ENCODE measurements at regions not wholly inside any gene's neighbourhood (a gene's known extent, or its start where the extent isn't known, plus 50 kb on each side); places are given as distances from the start of the nearest gene placed in this dataset.

DNA sequence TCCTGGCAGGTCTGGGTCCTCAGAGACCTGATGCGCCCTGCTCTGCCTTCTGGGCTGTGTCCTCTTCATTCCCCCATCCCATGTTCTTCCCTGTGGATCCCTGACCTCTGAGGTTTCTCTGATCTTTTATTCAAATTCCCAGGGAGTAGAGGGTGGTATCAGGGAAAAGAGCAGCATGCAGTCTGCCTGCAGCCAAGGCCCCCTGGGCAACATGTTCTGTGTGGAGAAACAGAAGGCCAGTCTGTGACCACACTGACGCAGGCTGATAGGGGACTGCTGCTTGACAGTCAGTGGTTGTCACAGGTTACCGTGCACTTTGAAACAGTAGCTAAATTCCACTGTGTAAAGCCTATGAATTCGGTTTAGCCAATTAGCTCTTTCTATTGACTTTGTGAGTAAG is 156.6 kb upstream of the IRX2 start:
- no peak for TF ChIP-seq POLR2AphosphoS5 (IDR thresholded peaks at IDR 0.05; ENCODE audit: low read depth, low read length)
- TF ChIP-seq, protein P1, sequence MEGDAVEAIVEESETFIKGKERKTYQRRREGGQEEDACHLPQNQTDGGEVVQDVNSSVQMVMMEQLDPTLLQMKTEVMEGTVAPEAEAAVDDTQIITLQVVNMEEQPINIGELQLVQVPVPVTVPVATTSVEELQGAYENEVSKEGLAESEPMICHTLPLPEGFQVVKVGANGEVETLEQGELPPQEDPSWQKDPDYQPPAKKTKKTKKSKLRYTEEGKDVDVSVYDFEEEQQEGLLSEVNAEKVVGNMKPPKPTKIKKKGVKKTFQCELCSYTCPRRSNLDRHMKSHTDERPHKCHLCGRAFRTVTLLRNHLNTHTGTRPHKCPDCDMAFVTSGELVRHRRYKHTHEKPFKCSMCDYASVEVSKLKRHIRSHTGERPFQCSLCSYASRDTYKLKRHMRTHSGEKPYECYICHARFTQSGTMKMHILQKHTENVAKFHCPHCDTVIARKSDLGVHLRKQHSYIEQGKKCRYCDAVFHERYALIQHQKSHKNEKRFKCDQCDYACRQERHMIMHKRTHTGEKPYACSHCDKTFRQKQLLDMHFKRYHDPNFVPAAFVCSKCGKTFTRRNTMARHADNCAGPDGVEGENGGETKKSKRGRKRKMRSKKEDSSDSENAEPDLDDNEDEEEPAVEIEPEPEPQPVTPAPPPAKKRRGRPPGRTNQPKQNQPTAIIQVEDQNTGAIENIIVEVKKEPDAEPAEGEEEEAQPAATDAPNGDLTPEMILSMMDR (IDR thresholded peaks at IDR 0.05), result no peak
- TF ChIP-seq, protein P2, sequence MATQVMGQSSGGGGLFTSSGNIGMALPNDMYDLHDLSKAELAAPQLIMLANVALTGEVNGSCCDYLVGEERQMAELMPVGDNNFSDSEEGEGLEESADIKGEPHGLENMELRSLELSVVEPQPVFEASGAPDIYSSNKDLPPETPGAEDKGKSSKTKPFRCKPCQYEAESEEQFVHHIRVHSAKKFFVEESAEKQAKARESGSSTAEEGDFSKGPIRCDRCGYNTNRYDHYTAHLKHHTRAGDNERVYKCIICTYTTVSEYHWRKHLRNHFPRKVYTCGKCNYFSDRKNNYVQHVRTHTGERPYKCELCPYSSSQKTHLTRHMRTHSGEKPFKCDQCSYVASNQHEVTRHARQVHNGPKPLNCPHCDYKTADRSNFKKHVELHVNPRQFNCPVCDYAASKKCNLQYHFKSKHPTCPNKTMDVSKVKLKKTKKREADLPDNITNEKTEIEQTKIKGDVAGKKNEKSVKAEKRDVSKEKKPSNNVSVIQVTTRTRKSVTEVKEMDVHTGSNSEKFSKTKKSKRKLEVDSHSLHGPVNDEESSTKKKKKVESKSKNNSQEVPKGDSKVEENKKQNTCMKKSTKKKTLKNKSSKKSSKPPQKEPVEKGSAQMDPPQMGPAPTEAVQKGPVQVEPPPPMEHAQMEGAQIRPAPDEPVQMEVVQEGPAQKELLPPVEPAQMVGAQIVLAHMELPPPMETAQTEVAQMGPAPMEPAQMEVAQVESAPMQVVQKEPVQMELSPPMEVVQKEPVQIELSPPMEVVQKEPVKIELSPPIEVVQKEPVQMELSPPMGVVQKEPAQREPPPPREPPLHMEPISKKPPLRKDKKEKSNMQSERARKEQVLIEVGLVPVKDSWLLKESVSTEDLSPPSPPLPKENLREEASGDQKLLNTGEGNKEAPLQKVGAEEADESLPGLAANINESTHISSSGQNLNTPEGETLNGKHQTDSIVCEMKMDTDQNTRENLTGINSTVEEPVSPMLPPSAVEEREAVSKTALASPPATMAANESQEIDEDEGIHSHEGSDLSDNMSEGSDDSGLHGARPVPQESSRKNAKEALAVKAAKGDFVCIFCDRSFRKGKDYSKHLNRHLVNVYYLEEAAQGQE (IDR thresholded peaks at IDR 0.05; ENCODE audit: insufficient read depth in 1 of 2, low read depth in 2 of 2, low read length in 1 of 2), result no peak

Data from Panc1 (cell line).